Peyer's patch (tissue), 4 donors: ENCODE measurements at regions not wholly inside any gene's neighbourhood (a gene's known extent, or its start where the extent isn't known, plus 50 kb on each side); places are given as distances from the start of the nearest gene placed in this dataset.
"Not testable (repeated sequence)": the region's sequence is repeated elsewhere in the genome, so short reads cannot be mapped to it uniquely, and the experiment has no call there.

Experiments used
- DNase-seq, 3 donors: peaks; one replicate each; pipeline ENCODE4 v3.0.0-alpha.2; 2017 to 2019
- H3K27ac ChIP-seq, 4 donors: fragments of 200-600 bp; sonication (generic); one replicate each; pipeline ENCODE4 v1.5.1; 2016 to 2019
- H3K27me3 ChIP-seq, 2 donors: fragments of 200-600 bp; sonication (generic); one replicate each; pipeline ENCODE4 v1.5.1; 2019
- H3K36me3 ChIP-seq, 3 donors: fragments of 200-600 bp; sonication (generic); one replicate each; pipeline ENCODE4 v1.5.1; 2016 to 2019
- H3K4me1 ChIP-seq, 4 donors: fragments of 200-600 bp; sonication (generic); one replicate each; pipeline ENCODE4 v1.5.1; 2016 to 2019
- H3K4me3 ChIP-seq, 4 donors: fragments of 200-600 bp; sonication (generic); 1 replicate in 3 of 4; 2 replicates in 1 of 4; pipeline ENCODE4 v1.5.1; 2016 to 2019; ENCODE audit warnings: mild to moderate bottlenecking in 1 of 4
- H3K9me3 ChIP-seq, 4 donors: fragments of 200-600 bp; sonication (generic); one replicate each; pipeline ENCODE4 v1.5.1; 2016 to 2019; ENCODE audit warnings: mild to moderate bottlenecking in 1 of 4
- POLR2A ChIP-seq, 2 donors: fragments of 450-650 bp; IDR thresholded peaks; one replicate each; pipeline ENCODE4 v1.5.1; 2017; ENCODE audit warnings: antibody characterized with exemption in 2 of 2, mild to moderate bottlenecking in 2 of 2, moderate library complexity in 2 of 2
- TF ChIP-seq, protein P1 (sequence below), 6 experiments: fragments of 450-650 bp in 4 of 6; fragments of 200-600 bp in 2 of 6; sonication (generic) in 1 of 6; IDR thresholded peaks; one replicate each; pipeline ENCODE4 v1.5.1; 2017 to 2019; ENCODE audit warnings: antibody characterized with exemption in 6 of 6, mild to moderate bottlenecking in 3 of 6, moderate library complexity in 1 of 6

DNA sequence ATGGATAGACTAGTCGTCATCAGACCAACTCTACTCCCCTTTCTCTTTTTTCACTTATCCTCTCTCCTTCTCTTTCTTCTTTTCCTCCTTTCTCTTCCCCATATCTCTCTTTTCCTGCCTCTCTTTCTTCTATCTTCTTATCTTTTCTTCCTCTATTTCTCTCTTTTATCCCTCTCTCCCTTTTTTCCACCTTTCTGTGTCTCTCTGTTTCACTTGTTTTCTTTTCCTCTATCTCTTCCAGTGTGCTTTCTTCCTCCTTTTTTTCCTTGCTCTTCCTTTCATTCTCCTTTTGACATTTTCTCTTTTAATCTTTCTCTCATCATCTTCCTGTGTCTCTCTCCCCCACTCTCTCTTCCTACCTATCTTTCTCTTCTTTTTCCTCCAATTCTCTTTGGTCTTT lies 159.0 kb upstream of the PTGFR start:
- TF ChIP-seq POLR2A (IDR thresholded peaks at IDR 0.05) = no peak
- TF ChIP-seq, protein P1, sequence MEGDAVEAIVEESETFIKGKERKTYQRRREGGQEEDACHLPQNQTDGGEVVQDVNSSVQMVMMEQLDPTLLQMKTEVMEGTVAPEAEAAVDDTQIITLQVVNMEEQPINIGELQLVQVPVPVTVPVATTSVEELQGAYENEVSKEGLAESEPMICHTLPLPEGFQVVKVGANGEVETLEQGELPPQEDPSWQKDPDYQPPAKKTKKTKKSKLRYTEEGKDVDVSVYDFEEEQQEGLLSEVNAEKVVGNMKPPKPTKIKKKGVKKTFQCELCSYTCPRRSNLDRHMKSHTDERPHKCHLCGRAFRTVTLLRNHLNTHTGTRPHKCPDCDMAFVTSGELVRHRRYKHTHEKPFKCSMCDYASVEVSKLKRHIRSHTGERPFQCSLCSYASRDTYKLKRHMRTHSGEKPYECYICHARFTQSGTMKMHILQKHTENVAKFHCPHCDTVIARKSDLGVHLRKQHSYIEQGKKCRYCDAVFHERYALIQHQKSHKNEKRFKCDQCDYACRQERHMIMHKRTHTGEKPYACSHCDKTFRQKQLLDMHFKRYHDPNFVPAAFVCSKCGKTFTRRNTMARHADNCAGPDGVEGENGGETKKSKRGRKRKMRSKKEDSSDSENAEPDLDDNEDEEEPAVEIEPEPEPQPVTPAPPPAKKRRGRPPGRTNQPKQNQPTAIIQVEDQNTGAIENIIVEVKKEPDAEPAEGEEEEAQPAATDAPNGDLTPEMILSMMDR (IDR thresholded peaks at IDR 0.05) = no peak
- no peak overlapping the region for H3K4me3 ChIP-seq
- no peaks in the 10 kb centered on the region for H3K27me3 ChIP-seq
- H3K36me3 ChIP-seq = no peaks in the 10 kb centered on the region
- no peak for DNase-seq
- no peaks in the 10 kb centered on the region for H3K4me1 ChIP-seq
- H3K27ac ChIP-seq = no peak overlapping the region
- no peaks in the 10 kb centered on the region for H3K9me3 ChIP-seq

DNA sequence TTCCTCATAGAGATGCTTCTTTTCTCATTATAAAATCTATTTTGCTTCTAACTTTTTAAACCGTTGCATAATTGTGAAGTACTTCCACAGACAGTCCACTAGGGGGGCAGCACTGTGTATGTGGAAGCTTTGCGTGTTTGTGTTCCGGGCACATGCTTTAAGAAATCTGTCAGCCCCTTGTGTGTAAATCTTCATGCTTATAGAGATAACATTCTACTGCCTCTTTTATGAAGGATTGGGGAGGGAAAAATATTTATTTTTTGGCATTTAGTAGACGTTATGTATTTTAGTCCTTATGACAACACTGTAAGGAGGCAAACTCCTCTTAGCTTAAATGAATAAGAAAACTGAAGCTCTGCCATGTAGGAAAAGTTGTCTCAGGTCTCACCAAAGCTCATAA lies 157.3 kb upstream of the PTGFR start:
- Histone ChIP-seq H3K9me3 (no peaks in the 10 kb centered on the region), H3K4me1 (no peaks in the 10 kb centered on the region), H3K27me3 (no peaks in the 10 kb centered on the region), H3K27ac (no peak overlapping the region), H3K36me3 (no peaks in the 10 kb centered on the region), H3K4me3 (no peak overlapping the region)
- TF ChIP-seq, protein P1 (IDR thresholded peaks at IDR 0.05) = peak in 5 of 6 experiments; percentile 48 to 67 (median 51)
- no peak for TF ChIP-seq POLR2A (IDR thresholded peaks at IDR 0.05)
- no peak for DNase-seq

DNA sequence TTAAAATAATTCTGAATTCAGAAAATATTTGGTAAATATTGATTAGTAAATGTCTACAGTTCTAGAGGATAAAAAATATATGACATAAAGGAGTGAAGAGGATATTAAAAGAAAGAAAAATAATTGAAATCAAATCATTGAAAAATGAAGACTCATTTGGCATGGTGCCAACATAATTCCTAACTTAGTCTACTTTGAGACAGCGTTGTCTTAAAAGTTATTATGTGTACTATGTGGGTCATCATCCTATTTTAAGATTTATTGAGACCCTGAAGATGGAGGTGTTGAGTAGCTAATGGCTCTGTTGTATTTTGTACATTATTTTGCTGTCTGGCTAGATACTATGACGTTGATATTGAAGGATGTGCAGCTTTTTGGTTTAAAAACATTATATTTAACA lies 156.7 kb upstream of the PTGFR start:
- no peak for DNase-seq
- H3K4me1 ChIP-seq = no peaks in the 10 kb centered on the region
- TF ChIP-seq, protein P1 (IDR thresholded peaks at IDR 0.05) = no peak
- TF ChIP-seq POLR2A (IDR thresholded peaks at IDR 0.05) = no peak
- H3K27me3 ChIP-seq = no peaks in the 10 kb centered on the region
- H3K9me3 ChIP-seq = no peaks in the 10 kb centered on the region
- no peak overlapping the region for H3K4me3 ChIP-seq
- H3K27ac ChIP-seq = no peak overlapping the region
- H3K36me3 ChIP-seq = no peaks in the 10 kb centered on the region

DNA sequence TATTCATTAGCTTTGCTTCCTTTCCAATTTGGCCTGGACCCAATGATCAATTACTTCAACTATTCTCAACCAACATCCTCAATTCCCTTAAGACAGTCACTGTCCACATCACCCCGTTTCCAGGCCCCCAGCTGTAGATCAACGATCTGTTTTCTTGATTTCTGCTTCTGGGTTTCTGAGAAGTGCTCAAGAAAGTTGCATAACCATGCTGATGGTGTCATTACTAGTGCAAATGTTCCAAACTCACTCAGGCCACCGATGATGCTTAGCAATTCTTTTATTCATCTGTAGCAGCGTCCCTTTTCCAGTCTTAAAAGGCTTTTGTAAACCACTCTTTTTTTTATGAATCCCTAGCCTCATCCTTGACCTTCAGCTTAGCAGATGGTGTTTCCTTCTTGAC lies 155.8 kb upstream of the PTGFR start:
- no peak overlapping the region for H3K4me3 ChIP-seq
- H3K4me1 ChIP-seq = no peaks in the 10 kb centered on the region
- H3K9me3 ChIP-seq = no peaks in the 10 kb centered on the region
- TF ChIP-seq POLR2A (IDR thresholded peaks at IDR 0.05) = no peak
- TF ChIP-seq, protein P1 (IDR thresholded peaks at IDR 0.05) = no peak
- no peak for DNase-seq
- no peaks in the 10 kb centered on the region for H3K27me3 ChIP-seq
- no peaks in the 10 kb centered on the region for H3K36me3 ChIP-seq
- no peak overlapping the region for H3K27ac ChIP-seq

DNA sequence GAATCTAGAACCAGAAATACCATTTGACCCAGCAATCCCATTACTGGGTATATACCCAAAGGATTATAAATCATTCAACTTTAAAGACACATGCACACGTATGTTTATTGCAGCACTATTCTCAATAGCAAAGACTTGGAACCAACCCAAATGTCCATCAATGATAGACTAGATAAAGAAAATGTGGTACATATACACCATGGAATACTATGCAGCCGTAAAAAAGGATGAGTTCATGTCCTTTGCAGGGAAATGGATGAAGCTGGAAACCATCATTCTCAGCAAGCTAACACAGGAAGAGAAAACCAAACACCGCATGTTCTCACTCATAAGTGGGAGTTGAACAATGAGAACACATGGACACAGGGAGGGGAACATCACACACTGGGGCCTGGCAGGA lies 154.0 kb upstream of the PTGFR start:
- not testable (repeated sequence) for H3K4me1 ChIP-seq, H3K9me3 ChIP-seq, H3K36me3 ChIP-seq, H3K27me3 ChIP-seq, H3K4me3 ChIP-seq, DNase-seq, H3K27ac ChIP-seq

DNA sequence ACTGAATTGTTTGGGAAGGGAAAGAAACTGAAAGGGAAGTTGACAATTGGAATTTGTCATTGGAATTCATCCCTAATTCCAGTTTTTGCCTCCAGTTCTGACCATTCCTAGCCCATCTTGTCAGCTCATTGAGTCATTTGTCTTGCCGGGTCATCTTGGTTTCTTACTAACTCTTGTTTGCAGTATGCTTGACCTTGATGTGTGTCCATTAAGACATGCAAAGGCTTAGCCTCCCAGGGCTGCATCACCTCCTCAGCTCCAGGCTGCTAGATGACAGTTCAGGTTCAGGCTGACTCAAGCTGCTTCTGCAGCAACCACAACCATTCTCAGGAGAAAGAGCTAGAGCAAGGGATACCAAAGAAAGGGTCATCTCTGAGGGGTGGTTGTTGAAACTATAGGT lies 151.3 kb upstream of the PTGFR start:
- no peaks in the 10 kb centered on the region for H3K9me3 ChIP-seq
- TF ChIP-seq, protein P1 (IDR thresholded peaks at IDR 0.05) = no peak
- no peak for TF ChIP-seq POLR2A (IDR thresholded peaks at IDR 0.05)
- no peaks in the 10 kb centered on the region for H3K36me3 ChIP-seq
- no peaks in the 10 kb centered on the region for H3K27me3 ChIP-seq
- no peaks in the 10 kb centered on the region for H3K4me1 ChIP-seq
- no peak for DNase-seq
- H3K4me3 ChIP-seq = no peak overlapping the region
- H3K27ac ChIP-seq = no peak overlapping the region
